ENCODE measurements at regions not wholly inside any gene's neighbourhood (a gene's known extent, or its start where the extent isn't known, plus 50 kb on each side); places are given as distances from the start of the nearest gene placed in this dataset.

GRCh38 chr4:160386846-160387245, 1284.0 kb downstream of the RAPGEF2 start:
- POLR2A ChIA-PET (ENCODE audit: partially characterized antibody), result no interaction called here
- no peaks in the 10 kb centered on the region for H3K23me2 ChIP-seq (ENCODE audit: low read depth, low read length)
- no peak overlapping the region for H4K8ac ChIP-seq (ENCODE audit: extremely low read depth, insufficient read depth, low read length)
- H4K5ac ChIP-seq (ENCODE audit: insufficient read length, low read depth, low read length), result no peak overlapping the region
- H2BK5ac ChIP-seq (ENCODE audit: low read depth, low read length), result no peak overlapping the region
- peak overlapping the region; percentile 20; the same call in 1 of the 2 replicates for H2AFZ ChIP-seq (ENCODE audit: low read length)
- H3K27me3 ChIP-seq (replicated peaks in 1 of 4; ENCODE audit: control insufficient read depth in 3 of 4, extremely low read depth in 1 of 4, insufficient read depth in 3 of 4, low read length in 3 of 4), result no peaks in the 10 kb centered on the region
- no peak overlapping the region for H3K14ac ChIP-seq (ENCODE audit: insufficient read length)
- H2BK15ac ChIP-seq (ENCODE audit: low read length), result no peak overlapping the region
- H3K18ac ChIP-seq (ENCODE audit: extremely low read depth, low read length), result no peak overlapping the region
- no peak overlapping the region for H2BK12ac ChIP-seq (ENCODE audit: low read depth, low read length)
- H2BK120ac ChIP-seq (replicated peaks; ENCODE audit: low read depth, low read length), result no peak overlapping the region
- FAIRE-seq (no peak), DNase-seq (ENCODE audit: low read depth in 1 of 2, low spot score in 2 of 2) (no peak)
- H3K36me3 ChIP-seq (ENCODE audit: control insufficient read depth in 2 of 4, insufficient read depth in 4 of 4, low read length in 3 of 4), result no peaks in the 10 kb centered on the region
- H3K4ac ChIP-seq (replicated peaks; ENCODE audit: insufficient read length, low read depth, low read length), result no peak overlapping the region
- CTCF ChIA-PET (ENCODE audit: partially characterized antibody), result no interaction called here
- H3K4me2 ChIP-seq (ENCODE audit: insufficient read depth in 1 of 2, low read depth in 2 of 2, low read length in 2 of 2), result no peak overlapping the region
- H3K56ac ChIP-seq (replicated peaks; ENCODE audit: insufficient read length, low read depth, low read length), result no peak overlapping the region
- H4K91ac ChIP-seq (replicated peaks; ENCODE audit: insufficient read length, low read length), result no peak overlapping the region
- no peak overlapping the region for H2AK5ac ChIP-seq (ENCODE audit: low read depth, low read length)
- no peaks in the 10 kb centered on the region for H4K20me1 ChIP-seq (replicated peaks in 1 of 2; ENCODE audit: control insufficient read depth in 1 of 2, insufficient read depth in 2 of 2, low read length in 2 of 2)
- no peaks in the 10 kb centered on the region; a peak in 1 of 4 replicates for H3K9me3 ChIP-seq (ENCODE audit: insufficient read depth in 2 of 2, low read depth in 1 of 2, low read length in 1 of 2)
- no peak overlapping the region for H3K9ac ChIP-seq (replicated peaks in 1 of 4; ENCODE audit: extremely low read depth in 1 of 4, low read depth in 3 of 4, low read length in 3 of 4)
- H3K23ac ChIP-seq (ENCODE audit: insufficient read length), result no peak overlapping the region
- no peaks in the 10 kb centered on the region for H3K79me1 ChIP-seq (ENCODE audit: low read depth, low read length)
- H3K4me3 ChIP-seq (ENCODE audit: extremely low read depth in 1 of 4, insufficient read depth in 2 of 4, low read depth in 3 of 4, low read length in 4 of 4), result no peak overlapping the region
- no peak overlapping the region for H2BK20ac ChIP-seq (ENCODE audit: low read length)
- H3K27ac ChIP-seq (ENCODE audit: low read depth, low read length), result no peak overlapping the region
- no peaks in the 10 kb centered on the region for H3K79me2 ChIP-seq (ENCODE audit: control insufficient read depth in 1 of 2, insufficient read depth in 2 of 2, low read length in 2 of 2)
- no peaks in the 10 kb centered on the region for H3K4me1 ChIP-seq (replicated peaks in 1 of 4; ENCODE audit: control insufficient read depth in 3 of 4, insufficient read depth in 4 of 4, low read length in 3 of 4)
- TF ChIP-seq MAX (IDR thresholded peaks at IDR 0.05) (no peak), POU5F1 (IDR thresholded peaks at IDR 0.05; ENCODE audit: low read depth, low read length) (no peak)

Data from H1 (cell line).